ENCODE measurements at regions not wholly inside any gene's neighbourhood (a gene's known extent, or its start where the extent isn't known, plus 50 kb on each side); places are given as distances from the start of the nearest gene placed in this dataset.

DNA sequence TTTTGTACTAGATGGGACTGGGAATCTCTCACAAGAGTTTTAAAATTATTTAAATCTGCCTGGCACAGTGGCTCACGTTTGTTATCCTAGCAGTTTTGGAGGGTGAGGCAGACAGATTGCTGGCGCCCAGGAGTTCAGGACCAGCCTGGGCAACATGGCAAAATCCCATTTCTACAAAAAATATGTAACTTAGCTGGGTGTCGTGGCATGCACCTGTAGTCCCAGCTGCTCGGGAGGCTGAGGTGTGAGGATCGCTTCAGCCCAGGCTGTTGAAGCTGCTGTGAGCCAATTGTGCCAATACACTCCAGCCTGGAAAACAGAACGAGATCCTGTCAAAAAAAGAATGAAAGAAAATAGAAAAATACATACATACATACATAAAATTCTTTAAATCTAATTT is 685.7 kb upstream of the PIK3C3 start:
- TF ChIP-seq, protein P1, sequence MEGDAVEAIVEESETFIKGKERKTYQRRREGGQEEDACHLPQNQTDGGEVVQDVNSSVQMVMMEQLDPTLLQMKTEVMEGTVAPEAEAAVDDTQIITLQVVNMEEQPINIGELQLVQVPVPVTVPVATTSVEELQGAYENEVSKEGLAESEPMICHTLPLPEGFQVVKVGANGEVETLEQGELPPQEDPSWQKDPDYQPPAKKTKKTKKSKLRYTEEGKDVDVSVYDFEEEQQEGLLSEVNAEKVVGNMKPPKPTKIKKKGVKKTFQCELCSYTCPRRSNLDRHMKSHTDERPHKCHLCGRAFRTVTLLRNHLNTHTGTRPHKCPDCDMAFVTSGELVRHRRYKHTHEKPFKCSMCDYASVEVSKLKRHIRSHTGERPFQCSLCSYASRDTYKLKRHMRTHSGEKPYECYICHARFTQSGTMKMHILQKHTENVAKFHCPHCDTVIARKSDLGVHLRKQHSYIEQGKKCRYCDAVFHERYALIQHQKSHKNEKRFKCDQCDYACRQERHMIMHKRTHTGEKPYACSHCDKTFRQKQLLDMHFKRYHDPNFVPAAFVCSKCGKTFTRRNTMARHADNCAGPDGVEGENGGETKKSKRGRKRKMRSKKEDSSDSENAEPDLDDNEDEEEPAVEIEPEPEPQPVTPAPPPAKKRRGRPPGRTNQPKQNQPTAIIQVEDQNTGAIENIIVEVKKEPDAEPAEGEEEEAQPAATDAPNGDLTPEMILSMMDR (IDR thresholded peaks at IDR 0.05), result no peak
- no peak for TF ChIP-seq EZH2 (IDR thresholded peaks at IDR 0.05)
